ENCODE measurements at regions not wholly inside any gene's neighbourhood (a gene's known extent, or its start where the extent isn't known, plus 50 kb on each side); places are given as distances from the start of the nearest gene placed in this dataset.

GRCh38 chr2:81583311-81584108 lies 1279.0 kb upstream of the LRRTM1 start:
- Histone ChIP-seq H3K9me3 (ENCODE audit: control insufficient read depth in 2 of 2, low read length in 2 of 2) (no peaks in the 10 kb centered on the region), H3K27ac (ENCODE audit: low read length) (no peak overlapping the region), H3K4me1 (ENCODE audit: control insufficient read depth, insufficient read depth, low read length) (no peaks in the 10 kb centered on the region), H3K27me3 (ENCODE audit: control insufficient read depth in 1 of 2, insufficient read depth in 2 of 2, low read length in 2 of 2) (no peaks in the 10 kb centered on the region), H3K4me3 (ENCODE audit: low read length in 2 of 2) (no peak overlapping the region), H3K9ac (ENCODE audit: low read length in 2 of 2) (no peak overlapping the region), H3K36me3 (ENCODE audit: control insufficient read depth in 2 of 2, insufficient read depth in 2 of 2, low read length in 2 of 2) (no peaks in the 10 kb centered on the region)

- no peaks in the 10 kb centered on the region for H3K4me1 ChIP-seq (ENCODE audit: control insufficient read depth, insufficient read depth, low read length)
- no peak overlapping the region for H3K9ac ChIP-seq (ENCODE audit: low read length in 2 of 2)
- H3K9me3 ChIP-seq (ENCODE audit: control insufficient read depth in 2 of 2, low read length in 2 of 2) = no peaks in the 10 kb centered on the region
- no peak overlapping the region for H3K27ac ChIP-seq (ENCODE audit: low read length)
- H3K27me3 ChIP-seq (ENCODE audit: control insufficient read depth in 1 of 2, insufficient read depth in 2 of 2, low read length in 2 of 2) = no peaks in the 10 kb centered on the region
- H3K4me3 ChIP-seq (ENCODE audit: low read length in 2 of 2) = no peak overlapping the region
- no peaks in the 10 kb centered on the region for H3K36me3 ChIP-seq (ENCODE audit: control insufficient read depth in 2 of 2, insufficient read depth in 2 of 2, low read length in 2 of 2)
Observed at GRCh38 chr2:81576713-81577112, 1272.2 kb upstream of the LRRTM1 start.

GRCh38 chr2:81551040-81551634 lies 1246.6 kb upstream of the LRRTM1 start:
- H3K4me1 ChIP-seq (ENCODE audit: control insufficient read depth, insufficient read depth, low read length) = no peaks in the 10 kb centered on the region
- no peaks in the 10 kb centered on the region for H3K9me3 ChIP-seq (ENCODE audit: control insufficient read depth in 2 of 2, low read length in 2 of 2)
- no peaks in the 10 kb centered on the region for H3K36me3 ChIP-seq (ENCODE audit: control insufficient read depth in 2 of 2, insufficient read depth in 2 of 2, low read length in 2 of 2)
- no peaks in the 10 kb centered on the region for H3K27me3 ChIP-seq (ENCODE audit: control insufficient read depth in 1 of 2, insufficient read depth in 2 of 2, low read length in 2 of 2)
- H3K9ac ChIP-seq (ENCODE audit: low read length in 2 of 2) = no peak overlapping the region
- H3K27ac ChIP-seq (ENCODE audit: low read length) = no peak overlapping the region
- no peak overlapping the region for H3K4me3 ChIP-seq (ENCODE audit: low read length in 2 of 2)

- no peaks in the 10 kb centered on the region for H3K4me1 ChIP-seq (ENCODE audit: control insufficient read depth, insufficient read depth, low read length)
- H3K4me3 ChIP-seq (ENCODE audit: low read length in 2 of 2) = no peak overlapping the region
- H3K9ac ChIP-seq (ENCODE audit: low read length in 2 of 2) = no peak overlapping the region
- H3K27me3 ChIP-seq (ENCODE audit: control insufficient read depth in 1 of 2, insufficient read depth in 2 of 2, low read length in 2 of 2) = no peaks in the 10 kb centered on the region
- no peak overlapping the region for H3K27ac ChIP-seq (ENCODE audit: low read length)
- no peaks in the 10 kb centered on the region for H3K9me3 ChIP-seq (ENCODE audit: control insufficient read depth in 2 of 2, low read length in 2 of 2)
- H3K36me3 ChIP-seq (ENCODE audit: control insufficient read depth in 2 of 2, insufficient read depth in 2 of 2, low read length in 2 of 2) = no peaks in the 10 kb centered on the region
Observed at GRCh38 chr2:81550277-81550676, 1245.7 kb upstream of the LRRTM1 start.

GRCh38 chr2:81549646-81550045 lies 1245.1 kb upstream of the LRRTM1 start:
- Histone ChIP-seq H3K36me3 (ENCODE audit: control insufficient read depth in 2 of 2, insufficient read depth in 2 of 2, low read length in 2 of 2) (no peaks in the 10 kb centered on the region), H3K4me3 (ENCODE audit: low read length in 2 of 2) (no peak overlapping the region), H3K4me1 (ENCODE audit: control insufficient read depth, insufficient read depth, low read length) (no peaks in the 10 kb centered on the region), H3K9me3 (ENCODE audit: control insufficient read depth in 2 of 2, low read length in 2 of 2) (no peaks in the 10 kb centered on the region), H3K27me3 (ENCODE audit: control insufficient read depth in 1 of 2, insufficient read depth in 2 of 2, low read length in 2 of 2) (no peaks in the 10 kb centered on the region), H3K9ac (ENCODE audit: low read length in 2 of 2) (no peak overlapping the region), H3K27ac (ENCODE audit: low read length) (no peak overlapping the region)

- Histone ChIP-seq H3K27ac (ENCODE audit: low read length) (no peak overlapping the region), H3K36me3 (ENCODE audit: control insufficient read depth in 2 of 2, insufficient read depth in 2 of 2, low read length in 2 of 2) (no peaks in the 10 kb centered on the region), H3K9me3 (ENCODE audit: control insufficient read depth in 2 of 2, low read length in 2 of 2) (no peaks in the 10 kb centered on the region), H3K4me3 (ENCODE audit: low read length in 2 of 2) (no peak overlapping the region), H3K4me1 (ENCODE audit: control insufficient read depth, insufficient read depth, low read length) (no peaks in the 10 kb centered on the region), H3K9ac (ENCODE audit: low read length in 2 of 2) (no peak overlapping the region), H3K27me3 (ENCODE audit: control insufficient read depth in 1 of 2, insufficient read depth in 2 of 2, low read length in 2 of 2) (no peaks in the 10 kb centered on the region)
Observed at GRCh38 chr2:81545626-81546025, 1241.1 kb upstream of the LRRTM1 start.

- H3K4me3 ChIP-seq (ENCODE audit: low read length in 2 of 2) = no peak overlapping the region
- H3K27me3 ChIP-seq (ENCODE audit: control insufficient read depth in 1 of 2, insufficient read depth in 2 of 2, low read length in 2 of 2) = no peaks in the 10 kb centered on the region
- no peak overlapping the region for H3K9ac ChIP-seq (ENCODE audit: low read length in 2 of 2)
Observed at GRCh38 chr2:81542119-81542518, 1237.6 kb upstream of the LRRTM1 start.

GRCh38 chr2:81529944-81530343 lies 1225.4 kb upstream of the LRRTM1 start:
- H3K9ac ChIP-seq (ENCODE audit: low read length in 2 of 2) = no peak overlapping the region
- H3K4me1 ChIP-seq (ENCODE audit: control insufficient read depth, insufficient read depth, low read length) = no peaks in the 10 kb centered on the region
- no peak overlapping the region for H3K4me3 ChIP-seq (ENCODE audit: low read length in 2 of 2)

More at GRCh38 chr2:81542119-81542518, 1237.6 kb upstream of the LRRTM1 start:
- no peaks in the 10 kb centered on the region for H3K4me1 ChIP-seq (ENCODE audit: control insufficient read depth, insufficient read depth, low read length)
- H3K9me3 ChIP-seq (ENCODE audit: control insufficient read depth in 2 of 2, low read length in 2 of 2) = no peaks in the 10 kb centered on the region
- no peak overlapping the region for H3K27ac ChIP-seq (ENCODE audit: low read length)
- H3K36me3 ChIP-seq (ENCODE audit: control insufficient read depth in 2 of 2, insufficient read depth in 2 of 2, low read length in 2 of 2) = no peaks in the 10 kb centered on the region

GRCh38 chr2:81528852-81529480 lies 1224.4 kb upstream of the LRRTM1 start:
- H3K9me3 ChIP-seq (ENCODE audit: control insufficient read depth in 2 of 2, low read length in 2 of 2) = no peaks in the 10 kb centered on the region
- H3K4me3 ChIP-seq (ENCODE audit: low read length in 2 of 2) = no peak overlapping the region
- H3K9ac ChIP-seq (ENCODE audit: low read length in 2 of 2) = no peak overlapping the region
- no peak overlapping the region for H3K27ac ChIP-seq (ENCODE audit: low read length)
- H3K27me3 ChIP-seq (ENCODE audit: control insufficient read depth in 1 of 2, insufficient read depth in 2 of 2, low read length in 2 of 2) = no peaks in the 10 kb centered on the region
- no peaks in the 10 kb centered on the region for H3K36me3 ChIP-seq (ENCODE audit: control insufficient read depth in 2 of 2, insufficient read depth in 2 of 2, low read length in 2 of 2)
- no peaks in the 10 kb centered on the region for H3K4me1 ChIP-seq (ENCODE audit: control insufficient read depth, insufficient read depth, low read length)

More at GRCh38 chr2:81529944-81530343, 1225.4 kb upstream of the LRRTM1 start:
- Histone ChIP-seq H3K36me3 (ENCODE audit: control insufficient read depth in 2 of 2, insufficient read depth in 2 of 2, low read length in 2 of 2) (no peaks in the 10 kb centered on the region), H3K27me3 (ENCODE audit: control insufficient read depth in 1 of 2, insufficient read depth in 2 of 2, low read length in 2 of 2) (no peaks in the 10 kb centered on the region), H3K9me3 (ENCODE audit: control insufficient read depth in 2 of 2, low read length in 2 of 2) (no peaks in the 10 kb centered on the region), H3K27ac (ENCODE audit: low read length) (no peak overlapping the region)

- no peak overlapping the region for H3K27ac ChIP-seq (ENCODE audit: low read length)
- H3K27me3 ChIP-seq (ENCODE audit: control insufficient read depth in 1 of 2, insufficient read depth in 2 of 2, low read length in 2 of 2) = no peaks in the 10 kb centered on the region
- H3K36me3 ChIP-seq (ENCODE audit: control insufficient read depth in 2 of 2, insufficient read depth in 2 of 2, low read length in 2 of 2) = no peaks in the 10 kb centered on the region
- H3K9ac ChIP-seq (ENCODE audit: low read length in 2 of 2) = no peak overlapping the region
- no peaks in the 10 kb centered on the region for H3K9me3 ChIP-seq (ENCODE audit: control insufficient read depth in 2 of 2, low read length in 2 of 2)
- H3K4me3 ChIP-seq (ENCODE audit: low read length in 2 of 2) = no peak overlapping the region
- H3K4me1 ChIP-seq (ENCODE audit: control insufficient read depth, insufficient read depth, low read length) = no peaks in the 10 kb centered on the region
Observed at GRCh38 chr2:81523344-81523743, 1218.8 kb upstream of the LRRTM1 start.

GRCh38 chr2:81513328-81513727 lies 1208.8 kb upstream of the LRRTM1 start:
- H3K27ac ChIP-seq (ENCODE audit: low read length) = no peak overlapping the region
- no peaks in the 10 kb centered on the region for H3K9me3 ChIP-seq (ENCODE audit: control insufficient read depth in 2 of 2, low read length in 2 of 2)
- no peak overlapping the region for H3K9ac ChIP-seq (ENCODE audit: low read length in 2 of 2)
- no peaks in the 10 kb centered on the region for H3K36me3 ChIP-seq (ENCODE audit: control insufficient read depth in 2 of 2, insufficient read depth in 2 of 2, low read length in 2 of 2)
- H3K4me3 ChIP-seq (ENCODE audit: low read length in 2 of 2) = no peak overlapping the region
- H3K4me1 ChIP-seq (ENCODE audit: control insufficient read depth, insufficient read depth, low read length) = no peaks in the 10 kb centered on the region
- H3K27me3 ChIP-seq (ENCODE audit: control insufficient read depth in 1 of 2, insufficient read depth in 2 of 2, low read length in 2 of 2) = no peaks in the 10 kb centered on the region

All from stomach smooth muscle (tissue), 2 donors.